ENCODE measurements at regions not wholly inside any gene's neighbourhood (a gene's known extent, or its start where the extent isn't known, plus 50 kb on each side); places are given as distances from the start of the nearest gene placed in this dataset.
"Not testable (repeated sequence)": the region's sequence is repeated elsewhere in the genome, so short reads cannot be mapped to it uniquely, and the experiment has no call there.

- DNase-seq (ENCODE audit: low spot score) (no peak), FAIRE-seq (no peak)
These were observed 181.4 kb upstream of the UGT8 start for GRCh38 chr4:114417214-114417613.

GRCh38 chr4:114420069-114420468, 178.5 kb upstream of the UGT8 start:
- DNase-seq (ENCODE audit: low spot score) (no peak), FAIRE-seq (no peak)

GRCh38 chr4:114423582-114423981, 175.0 kb upstream of the UGT8 start:
- no peak for DNase-seq (ENCODE audit: low spot score)
- no peak for FAIRE-seq

- FAIRE-seq, result no peak
- no peak for DNase-seq (ENCODE audit: low spot score)
These were observed 163.5 kb upstream of the UGT8 start for GRCh38 chr4:114435116-114435515.

GRCh38 chr4:114442856-114443255, 155.8 kb upstream of the UGT8 start:
- FAIRE-seq, result no peak

GRCh38 chr4:114444211-114444610, 154.4 kb upstream of the UGT8 start:
- DNase-seq (ENCODE audit: low spot score) (no peak), FAIRE-seq (no peak)

More at GRCh38 chr4:114442856-114443255, 155.8 kb upstream of the UGT8 start:
- no peak for DNase-seq (ENCODE audit: low spot score)

- not testable (repeated sequence) for DNase-seq (ENCODE audit: low spot score); FAIRE-seq
These were observed 150.6 kb upstream of the UGT8 start for GRCh38 chr4:114447963-114448516.

GRCh38 chr4:114458728-114459127, 139.9 kb upstream of the UGT8 start:
- DNase-seq (ENCODE audit: low spot score) (no peak), FAIRE-seq (no peak)

- DNase-seq (ENCODE audit: low spot score) (no peak), FAIRE-seq (no peak)
These were observed 133.8 kb upstream of the UGT8 start for GRCh38 chr4:114464726-114465272.

- DNase-seq (ENCODE audit: low spot score), result no peak
- no peak for FAIRE-seq
These were observed 132.8 kb upstream of the UGT8 start for GRCh38 chr4:114465766-114466165.

GRCh38 chr4:114466299-114466698, 132.3 kb upstream of the UGT8 start:
- DNase-seq (ENCODE audit: low spot score), result no peak
- FAIRE-seq, result no peak

GRCh38 chr4:114472269-114473032, 126.2 kb upstream of the UGT8 start:
- no peak for DNase-seq (ENCODE audit: low spot score)
- FAIRE-seq, result no peak

GRCh38 chr4:114474188-114474800, 124.3 kb upstream of the UGT8 start:
- FAIRE-seq (no peak), DNase-seq (ENCODE audit: low spot score) (no peak)

GRCh38 chr4:114476310-114476709, 122.3 kb upstream of the UGT8 start:
- no peak for DNase-seq (ENCODE audit: low spot score)
- FAIRE-seq, result no peak

- FAIRE-seq (no peak), DNase-seq (ENCODE audit: low spot score) (no peak)
These were observed 119.0 kb upstream of the UGT8 start for GRCh38 chr4:114479595-114479994.

- FAIRE-seq, result no peak
- DNase-seq (ENCODE audit: low spot score), result no peak
These were observed 116.8 kb upstream of the UGT8 start for GRCh38 chr4:114481856-114482255.

- FAIRE-seq (no peak), DNase-seq (ENCODE audit: low spot score) (no peak)
These were observed 111.5 kb upstream of the UGT8 start for GRCh38 chr4:114487101-114487500.

GRCh38 chr4:114488301-114488982, 110.2 kb upstream of the UGT8 start:
- FAIRE-seq (no peak), DNase-seq (ENCODE audit: low spot score) (no peak)

- FAIRE-seq, result no peak
These were observed 104.3 kb upstream of the UGT8 start for GRCh38 chr4:114494246-114494803.

GRCh38 chr4:114495471-114495928, 103.1 kb upstream of the UGT8 start:
- FAIRE-seq (no peak), DNase-seq (ENCODE audit: low spot score) (no peak)

More at GRCh38 chr4:114494246-114494803, 104.3 kb upstream of the UGT8 start:
- DNase-seq (ENCODE audit: low spot score), result no peak

GRCh38 chr4:114497116-114497515, 101.5 kb upstream of the UGT8 start:
- DNase-seq (ENCODE audit: low spot score) (no peak), FAIRE-seq (no peak)

All from RCC 7860 (cell line).